GM12864 (cell line): ENCODE measurements at regions not wholly inside any gene's neighbourhood (a gene's known extent, or its start where the extent isn't known, plus 50 kb on each side); places are given as distances from the start of the nearest gene placed in this dataset.

Experiments used
- DNase-seq: peaks from one replicate; pipeline ENCODE4 v3.0.0-alpha.2; 2011; ENCODE audit warnings: low read depth
- H3K4me3 ChIP-seq: 2 replicates; pipeline ENCODE4 v1.5.1; 2011; ENCODE audit warnings: mild to moderate bottlenecking, low read depth, low read length, control low read depth
- TF ChIP-seq, protein P1 (sequence below): IDR thresholded peaks from 2 replicates; pipeline ENCODE4 v1.5.1; 2011; ENCODE audit warnings: low read depth, mild to moderate bottlenecking, moderate library complexity, low read length, control low read depth, inconsistent platforms; ENCODE audit errors: missing control alignments

DNA sequence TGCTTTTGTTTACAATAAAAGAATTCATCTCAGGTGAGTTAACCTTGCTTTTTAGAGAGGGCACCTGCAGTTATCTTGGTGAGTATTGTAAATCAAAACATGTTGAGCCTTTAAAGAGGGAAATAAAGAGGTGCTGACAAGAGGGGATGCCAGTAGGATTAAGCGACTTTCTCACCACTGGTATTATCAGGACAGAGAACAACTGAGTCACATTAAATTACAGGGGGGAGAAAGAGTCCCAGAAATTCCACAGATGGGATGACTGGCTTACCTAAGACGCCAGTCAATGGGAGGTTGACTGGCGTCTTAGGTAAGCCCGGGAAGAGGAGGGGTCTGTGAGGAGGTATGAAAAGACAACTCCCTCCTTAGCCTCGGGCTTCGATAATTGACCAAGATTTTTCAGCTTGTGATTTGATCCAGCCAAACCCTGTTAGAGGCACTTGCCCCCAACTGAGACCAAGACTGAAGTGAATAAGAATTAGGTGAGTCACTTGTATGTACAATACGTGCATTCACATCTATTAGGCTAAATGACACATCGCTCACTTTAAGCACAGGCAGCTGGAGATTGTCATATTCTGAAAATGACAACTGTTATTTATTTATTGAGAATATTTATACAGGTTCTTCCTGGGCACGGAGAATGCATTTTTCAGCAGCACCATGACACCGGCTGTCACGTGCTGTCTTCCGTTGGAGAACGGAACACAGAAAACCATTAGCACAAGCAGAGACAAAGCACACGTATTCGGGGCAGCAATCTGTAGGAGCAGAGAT is 117.6 kb downstream of the SEM1 start:
- no peak for DNase-seq
- TF ChIP-seq, protein P1, sequence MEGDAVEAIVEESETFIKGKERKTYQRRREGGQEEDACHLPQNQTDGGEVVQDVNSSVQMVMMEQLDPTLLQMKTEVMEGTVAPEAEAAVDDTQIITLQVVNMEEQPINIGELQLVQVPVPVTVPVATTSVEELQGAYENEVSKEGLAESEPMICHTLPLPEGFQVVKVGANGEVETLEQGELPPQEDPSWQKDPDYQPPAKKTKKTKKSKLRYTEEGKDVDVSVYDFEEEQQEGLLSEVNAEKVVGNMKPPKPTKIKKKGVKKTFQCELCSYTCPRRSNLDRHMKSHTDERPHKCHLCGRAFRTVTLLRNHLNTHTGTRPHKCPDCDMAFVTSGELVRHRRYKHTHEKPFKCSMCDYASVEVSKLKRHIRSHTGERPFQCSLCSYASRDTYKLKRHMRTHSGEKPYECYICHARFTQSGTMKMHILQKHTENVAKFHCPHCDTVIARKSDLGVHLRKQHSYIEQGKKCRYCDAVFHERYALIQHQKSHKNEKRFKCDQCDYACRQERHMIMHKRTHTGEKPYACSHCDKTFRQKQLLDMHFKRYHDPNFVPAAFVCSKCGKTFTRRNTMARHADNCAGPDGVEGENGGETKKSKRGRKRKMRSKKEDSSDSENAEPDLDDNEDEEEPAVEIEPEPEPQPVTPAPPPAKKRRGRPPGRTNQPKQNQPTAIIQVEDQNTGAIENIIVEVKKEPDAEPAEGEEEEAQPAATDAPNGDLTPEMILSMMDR = no peak
- H3K4me3 ChIP-seq = no peak overlapping the region

DNA sequence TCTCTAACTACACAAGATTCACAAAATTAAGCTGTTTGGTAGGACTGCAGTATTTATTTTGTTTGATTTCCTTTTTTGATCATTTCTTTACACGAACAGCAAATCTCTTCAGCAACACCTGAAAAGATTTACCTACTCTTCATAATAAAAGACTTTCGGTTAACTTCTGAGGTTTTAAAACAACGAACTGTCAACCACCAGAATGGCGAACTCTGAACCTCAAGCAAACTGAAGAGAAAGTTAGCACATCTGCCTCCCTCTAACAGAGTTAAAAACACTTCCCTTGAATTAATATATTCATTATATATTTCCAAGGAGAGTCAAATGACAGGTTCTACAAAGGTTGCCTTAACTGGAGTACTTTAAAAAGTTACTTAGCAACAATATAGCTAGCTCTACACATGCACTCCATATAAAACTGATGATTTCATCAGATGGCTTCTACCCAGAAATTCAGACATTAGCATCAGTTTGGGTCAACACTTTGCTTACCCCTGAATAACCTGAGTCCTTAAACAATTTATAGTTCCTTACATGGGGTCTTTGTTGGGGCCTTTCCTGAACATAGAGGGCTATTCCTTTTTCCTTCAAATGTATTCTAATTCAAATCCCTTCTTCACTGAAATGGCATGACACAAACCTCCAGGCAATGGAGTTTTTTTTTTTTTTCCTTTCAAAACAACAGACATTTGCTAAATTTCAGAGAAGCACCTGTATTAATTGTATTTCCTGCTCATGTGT is 118.3 kb downstream of the SEM1 start:
- no peak overlapping the region for H3K4me3 ChIP-seq
- TF ChIP-seq, protein P1 = no peak
- no peak for DNase-seq

DNA sequence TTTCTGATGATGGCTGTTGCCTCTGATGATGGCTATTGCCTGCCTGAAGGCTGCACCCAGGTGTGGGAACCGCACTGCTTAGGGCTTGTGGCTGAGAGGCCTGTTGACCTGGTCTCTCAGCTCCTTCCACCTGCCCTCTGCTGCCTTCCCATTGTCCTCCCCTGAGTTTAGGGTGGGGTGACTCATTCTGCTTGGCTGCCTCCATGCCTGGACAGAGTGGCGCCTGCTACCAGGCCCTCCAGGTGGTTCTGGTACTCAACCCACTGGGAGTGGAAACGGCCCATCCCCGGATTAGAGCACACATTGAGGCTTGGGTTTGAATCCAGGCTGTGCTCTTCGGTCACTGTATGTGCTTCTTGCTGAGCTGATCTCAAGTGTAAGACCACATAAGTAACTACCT is 120.6 kb downstream of the SEM1 start:
- DNase-seq = no peak
- TF ChIP-seq, protein P1 = no peak
- no peak overlapping the region for H3K4me3 ChIP-seq

DNA sequence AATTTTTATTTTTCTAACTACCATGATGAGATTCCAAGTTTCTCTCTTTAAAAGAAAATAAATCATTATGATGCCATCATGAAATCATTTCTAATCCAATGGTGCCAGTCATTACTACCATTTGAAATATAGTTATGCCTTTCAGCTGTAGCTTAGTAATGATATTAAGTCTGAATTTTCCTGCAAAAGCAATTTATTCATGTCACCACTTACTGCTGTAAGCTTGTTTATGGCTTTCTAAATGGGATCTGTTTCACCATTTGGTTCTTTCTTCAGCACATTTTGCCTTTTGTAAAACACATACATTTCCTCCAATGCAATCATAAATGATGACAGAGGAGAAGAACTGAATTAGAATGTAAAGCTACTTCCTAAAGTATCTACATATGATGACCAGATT is 130.5 kb downstream of the SEM1 start:
- H3K4me3 ChIP-seq = no peak overlapping the region
- TF ChIP-seq, protein P1 = no peak
- no peak for DNase-seq

DNA sequence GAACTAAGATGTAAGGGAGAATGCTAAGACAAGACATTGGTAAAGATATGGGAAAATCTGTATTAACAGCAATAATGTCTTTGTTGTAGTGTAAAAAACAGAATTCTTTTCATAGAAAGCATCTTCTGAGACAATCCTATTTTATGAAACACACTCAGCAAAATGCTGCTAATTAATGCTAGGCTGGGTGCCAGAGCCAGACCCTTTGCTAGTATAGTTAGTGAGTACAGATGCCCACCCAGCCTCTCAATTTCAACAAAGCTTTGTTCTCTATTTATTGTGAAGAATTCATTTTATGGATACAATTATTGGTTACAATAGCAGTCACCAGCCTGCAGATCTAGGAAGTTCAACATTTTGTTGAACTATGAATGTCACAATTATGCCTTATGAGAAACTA is 131.0 kb downstream of the SEM1 start:
- H3K4me3 ChIP-seq = no peak overlapping the region
- no peak for DNase-seq
- TF ChIP-seq, protein P1 = no peak

DNA sequence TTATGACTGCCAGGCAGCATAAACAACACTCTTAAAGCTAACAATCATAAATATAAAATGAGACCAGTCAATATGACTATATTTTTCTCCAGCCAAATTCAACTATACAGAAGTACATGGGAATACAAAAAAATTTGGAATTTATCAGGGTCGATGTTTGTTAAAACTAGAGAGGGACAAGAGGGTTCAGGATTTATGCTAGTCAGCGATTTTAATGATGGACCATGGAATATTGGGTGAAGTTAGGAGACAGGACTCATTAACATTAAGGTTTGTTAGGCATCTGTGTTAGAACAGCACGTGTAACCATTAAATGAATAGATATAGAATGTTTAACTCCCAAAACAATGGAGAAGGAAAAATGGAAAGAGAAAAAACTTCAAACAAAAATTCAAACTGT is 146.2 kb downstream of the SEM1 start:
- DNase-seq = no peak
- H3K4me3 ChIP-seq = no peak overlapping the region
- TF ChIP-seq, protein P1 = no peak
